ENCODE measurements at regions not wholly inside any gene's neighbourhood (a gene's known extent, or its start where the extent isn't known, plus 50 kb on each side); places are given as distances from the start of the nearest gene placed in this dataset.
"Not testable (repeated sequence)": the region's sequence is repeated elsewhere in the genome, so short reads cannot be mapped to it uniquely, and the experiment has no call there.

- no peak for DNase-seq
These were observed 414.4 kb upstream of the MMS22L start for GRCh38 chr6:97697456-97697855.

- no peak for DNase-seq
These were observed 418.8 kb upstream of the MMS22L start for GRCh38 chr6:97701801-97702200.

- DNase-seq: no peak
These were observed 419.2 kb upstream of the MMS22L start for GRCh38 chr6:97702248-97702647.

GRCh38 chr6:97703661-97704060 lies 420.6 kb upstream of the MMS22L start:
- no peak for DNase-seq

- DNase-seq: no peak
These were observed 422.6 kb upstream of the MMS22L start for GRCh38 chr6:97705568-97705967.

GRCh38 chr6:97712751-97713150 lies 429.7 kb upstream of the MMS22L start:
- no peak for DNase-seq

- DNase-seq: no peak
These were observed 431.8 kb upstream of the MMS22L start for GRCh38 chr6:97714772-97715171.

GRCh38 chr6:97717086-97717485 lies 434.1 kb upstream of the MMS22L start:
- no peak for DNase-seq

GRCh38 chr6:97726378-97726777 lies 443.4 kb upstream of the MMS22L start:
- DNase-seq: no peak

- no peak for DNase-seq
These were observed 449.0 kb upstream of the MMS22L start for GRCh38 chr6:97732045-97732444.

- DNase-seq: no peak
These were observed 474.6 kb upstream of the MMS22L start for GRCh38 chr6:97757575-97757974.

- DNase-seq: no peak
These were observed 482.4 kb upstream of the MMS22L start for GRCh38 chr6:97765461-97765860.

GRCh38 chr6:97771372-97771771 lies 488.4 kb upstream of the MMS22L start:
- DNase-seq: no peak

- no peak for DNase-seq
These were observed 492.0 kb upstream of the MMS22L start for GRCh38 chr6:97775012-97775411.

- no peak for DNase-seq
These were observed 495.4 kb upstream of the MMS22L start for GRCh38 chr6:97778290-97779038.

GRCh38 chr6:97779039-97779766 lies 496.2 kb upstream of the MMS22L start:
- not testable (repeated sequence) for DNase-seq

- DNase-seq: no peak
These were observed 508.0 kb upstream of the MMS22L start for GRCh38 chr6:97790926-97791590.

GRCh38 chr6:97805596-97805995 lies 522.6 kb upstream of the MMS22L start:
- DNase-seq: no peak

GRCh38 chr6:97812940-97813339 lies 529.9 kb upstream of the MMS22L start:
- DNase-seq: no peak

- DNase-seq: peak; percentile 30
These were observed 531.0 kb upstream of the MMS22L start for GRCh38 chr6:97813889-97814567.

- DNase-seq: no peak
These were observed 532.3 kb upstream of the MMS22L start for GRCh38 chr6:97815301-97815812.

- DNase-seq: no peak
These were observed 533.5 kb upstream of the MMS22L start for GRCh38 chr6:97816526-97816925.

GRCh38 chr6:97819710-97820109 lies 536.7 kb upstream of the MMS22L start:
- DNase-seq: no peak
